ENCODE measurements at regions not wholly inside any gene's neighbourhood (a gene's known extent, or its start where the extent isn't known, plus 50 kb on each side); places are given as distances from the start of the nearest gene placed in this dataset.
"Not testable (repeated sequence)": the region's sequence is repeated elsewhere in the genome, so short reads cannot be mapped to it uniquely, and the experiment has no call there.

GRCh38 chr10:28733245-28733644, 55.9 kb downstream of the BAMBI start:
- FAIRE-seq = no peak

GRCh38 chr10:28733647-28734046, 56.3 kb downstream of the BAMBI start:
- FAIRE-seq = no peak

GRCh38 chr10:28734938-28735759, 57.8 kb downstream of the BAMBI start:
- no peak for FAIRE-seq

- no peak for FAIRE-seq
Observed at GRCh38 chr10:28737096-28737495, 59.8 kb downstream of the BAMBI start.

GRCh38 chr10:28738200-28738599, 60.9 kb downstream of the BAMBI start:
- no peak for FAIRE-seq

- no peak for FAIRE-seq
Observed at GRCh38 chr10:28743576-28743975, 66.3 kb downstream of the BAMBI start.

GRCh38 chr10:28744069-28744768, 66.9 kb downstream of the BAMBI start:
- FAIRE-seq = no peak

GRCh38 chr10:28754930-28755718, 77.8 kb downstream of the BAMBI start:
- FAIRE-seq = no peak

- no peak for FAIRE-seq
Observed at GRCh38 chr10:28761084-28761846, 83.9 kb downstream of the BAMBI start.

GRCh38 chr10:28763471-28764170, 86.3 kb downstream of the BAMBI start:
- no peak for FAIRE-seq

GRCh38 chr10:28765641-28766040, 88.3 kb downstream of the BAMBI start:
- no peak for FAIRE-seq

- FAIRE-seq = no peak
Observed at GRCh38 chr10:28768227-28768626, 90.9 kb downstream of the BAMBI start.

- no peak for FAIRE-seq
Observed at GRCh38 chr10:28769091-28769604, 91.8 kb downstream of the BAMBI start.

GRCh38 chr10:28771580-28772090, 94.3 kb downstream of the BAMBI start:
- not testable (repeated sequence) for FAIRE-seq

- FAIRE-seq = no peak
Observed at GRCh38 chr10:28774051-28774995, 97.0 kb downstream of the BAMBI start.

- no peak for FAIRE-seq
Observed at GRCh38 chr10:28775773-28776172, 98.5 kb downstream of the BAMBI start.

GRCh38 chr10:28776519-28776918, 99.2 kb downstream of the BAMBI start:
- no peak for FAIRE-seq

GRCh38 chr10:28777911-28778310, 100.6 kb downstream of the BAMBI start:
- no peak for FAIRE-seq

GRCh38 chr10:28778524-28778923, 101.2 kb downstream of the BAMBI start:
- no peak for FAIRE-seq

GRCh38 chr10:28781296-28781695, 104.0 kb downstream of the BAMBI start:
- no peak for FAIRE-seq
